ENCODE measurements at regions not wholly inside any gene's neighbourhood (a gene's known extent, or its start where the extent isn't known, plus 50 kb on each side); places are given as distances from the start of the nearest gene placed in this dataset.

DNA sequence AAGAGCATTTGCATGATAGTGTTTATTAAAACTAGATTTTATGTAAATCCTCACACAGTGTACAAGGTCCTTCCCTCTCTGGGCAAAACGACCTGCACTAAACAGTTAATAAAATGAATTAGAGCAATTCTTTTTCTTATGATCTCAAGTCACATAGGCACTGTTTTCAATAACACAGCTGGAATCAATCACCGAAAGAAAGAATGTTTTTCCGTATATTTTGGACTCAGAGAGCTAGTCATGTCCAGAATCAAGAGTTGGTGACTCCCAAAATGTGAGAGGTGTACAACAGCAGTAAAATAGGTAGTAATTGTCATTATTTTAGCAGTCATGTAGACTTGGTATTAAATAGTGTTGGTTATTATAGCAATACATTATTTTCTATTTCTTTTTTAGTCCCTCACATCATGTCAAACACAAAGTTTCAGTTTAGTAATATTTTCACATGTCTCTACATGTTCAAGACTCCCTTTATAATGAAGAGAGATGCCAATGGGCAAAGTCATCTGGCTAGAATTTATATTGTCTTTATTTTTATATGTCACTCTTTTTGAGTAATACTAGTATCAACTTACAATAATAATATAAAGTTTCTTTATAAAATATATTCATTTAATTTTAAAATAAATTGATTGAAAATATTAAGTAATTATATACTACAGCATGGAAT is 448.6 kb upstream of the CDIN1 start:
- whole genome bisulfite sequencing, 2 donors: 67 to 70% methylated on average over 3 of the region's 3 CpGs
- no peak for DNase-seq
- TF ChIP-seq, protein P1, sequence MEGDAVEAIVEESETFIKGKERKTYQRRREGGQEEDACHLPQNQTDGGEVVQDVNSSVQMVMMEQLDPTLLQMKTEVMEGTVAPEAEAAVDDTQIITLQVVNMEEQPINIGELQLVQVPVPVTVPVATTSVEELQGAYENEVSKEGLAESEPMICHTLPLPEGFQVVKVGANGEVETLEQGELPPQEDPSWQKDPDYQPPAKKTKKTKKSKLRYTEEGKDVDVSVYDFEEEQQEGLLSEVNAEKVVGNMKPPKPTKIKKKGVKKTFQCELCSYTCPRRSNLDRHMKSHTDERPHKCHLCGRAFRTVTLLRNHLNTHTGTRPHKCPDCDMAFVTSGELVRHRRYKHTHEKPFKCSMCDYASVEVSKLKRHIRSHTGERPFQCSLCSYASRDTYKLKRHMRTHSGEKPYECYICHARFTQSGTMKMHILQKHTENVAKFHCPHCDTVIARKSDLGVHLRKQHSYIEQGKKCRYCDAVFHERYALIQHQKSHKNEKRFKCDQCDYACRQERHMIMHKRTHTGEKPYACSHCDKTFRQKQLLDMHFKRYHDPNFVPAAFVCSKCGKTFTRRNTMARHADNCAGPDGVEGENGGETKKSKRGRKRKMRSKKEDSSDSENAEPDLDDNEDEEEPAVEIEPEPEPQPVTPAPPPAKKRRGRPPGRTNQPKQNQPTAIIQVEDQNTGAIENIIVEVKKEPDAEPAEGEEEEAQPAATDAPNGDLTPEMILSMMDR (IDR thresholded peaks at IDR 0.05): no peak

GRCh38 chr15:36133742-36134141 is 445.7 kb upstream of the CDIN1 start:
- Histone ChIP-seq H3K36me3 (no peaks in the 10 kb centered on the region), H3K4me1 (no peaks in the 10 kb centered on the region), H3K27me3 (no peaks in the 10 kb centered on the region), H3K9me3 (no peaks in the 10 kb centered on the region), H3K4me3 (no peak overlapping the region), H3K27ac (no peak overlapping the region)
- TF ChIP-seq, protein P1 (IDR thresholded peaks at IDR 0.05): no peak
- intact Hi-C loops (cut with DNase I): no loop called here
- 59 to 77% methylated on average over 2 of the region's 2 CpGs for whole genome bisulfite sequencing, 2 donors
- FAIRE-seq (no peak), ATAC-seq (no peak), DNase-seq (no peak)

More for the DNA sequence above, 448.6 kb upstream of the CDIN1 start:
- Histone ChIP-seq H3K4me1 (no peaks in the 10 kb centered on the region), H3K36me3 (no peaks in the 10 kb centered on the region), H3K9me3 (no peaks in the 10 kb centered on the region), H3K27ac (no peak overlapping the region), H3K27me3 (no peaks in the 10 kb centered on the region), H3K4me3 (no peak overlapping the region)
- intact Hi-C loops (cut with DNase I): no loop called here
- ATAC-seq: no peak
- no peak for FAIRE-seq

GRCh38 chr15:36136049-36136448 is 443.4 kb upstream of the CDIN1 start:
- no peak for DNase-seq
- Histone ChIP-seq H3K27ac (no peak overlapping the region), H3K9me3 (no peaks in the 10 kb centered on the region), H3K4me1 (no peaks in the 10 kb centered on the region), H3K36me3 (no peaks in the 10 kb centered on the region), H3K4me3 (no peak overlapping the region), H3K27me3 (no peaks in the 10 kb centered on the region)
- no peak for ATAC-seq
- WGBS, 2 donors: 67 to 82% methylated on average over 2 of the region's 2 CpGs
- intact Hi-C loops (cut with DNase I): no loop called here
- FAIRE-seq: no peak
- TF ChIP-seq, protein P1 (IDR thresholded peaks at IDR 0.05): no peak

DNA sequence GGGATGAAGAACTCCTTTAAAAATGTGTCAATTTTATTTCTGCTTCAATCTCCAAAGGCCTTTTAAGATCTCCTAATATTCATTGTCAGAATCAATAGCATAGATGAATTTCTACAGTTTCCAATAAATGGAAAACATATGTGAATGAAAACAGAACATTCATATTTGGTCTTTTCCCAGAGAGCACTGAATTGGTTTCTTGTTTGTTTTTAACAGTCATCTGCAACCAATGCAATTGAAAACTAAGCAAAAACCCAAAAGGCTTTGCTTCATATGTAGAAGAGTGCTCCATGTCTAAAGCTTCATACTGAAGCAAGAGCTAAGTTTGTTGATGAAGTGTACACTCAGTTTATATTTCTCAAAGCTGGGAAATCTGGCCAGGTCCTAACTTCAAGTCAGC is 426.5 kb upstream of the CDIN1 start:
- TF ChIP-seq, protein P1 (IDR thresholded peaks at IDR 0.05): no peak
- ATAC-seq (no peak), FAIRE-seq (no peak), DNase-seq (no peak)
- H3K27ac ChIP-seq: no peak overlapping the region
- intact Hi-C loops (cut with DNase I): no loop called here
- H3K36me3 ChIP-seq: no peaks in the 10 kb centered on the region
- no peaks in the 10 kb centered on the region for H3K9me3 ChIP-seq
- H3K27me3 ChIP-seq: no peaks in the 10 kb centered on the region
- no peak overlapping the region for H3K4me3 ChIP-seq
- no peaks in the 10 kb centered on the region for H3K4me1 ChIP-seq

- WGBS, 2 donors: 39 to 69% methylated on average over 1 of the region's 1 CpG
- no peaks in the 10 kb centered on the region for H3K4me1 ChIP-seq
- ATAC-seq: peak in 1 of 4 donors; percentile 42
Observed at GRCh38 chr15:36156879-36157427, 422.5 kb upstream of the CDIN1 start.

More at GRCh38 chr15:36156879-36157427, 422.5 kb upstream of the CDIN1 start:
- Histone ChIP-seq H3K27me3 (no peaks in the 10 kb centered on the region), H3K36me3 (no peaks in the 10 kb centered on the region), H3K4me3 (no peak overlapping the region), H3K9me3 (no peaks in the 10 kb centered on the region), H3K27ac (no peak overlapping the region)
- FAIRE-seq: no peak
- TF ChIP-seq, protein P1 (IDR thresholded peaks at IDR 0.05): no peak
- intact Hi-C loops (cut with DNase I): no loop called here
- no peak for DNase-seq

Measured in pancreas (tissue), 10 donors.